ENCODE measurements at regions not wholly inside any gene's neighbourhood (a gene's known extent, or its start where the extent isn't known, plus 50 kb on each side); places are given as distances from the start of the nearest gene placed in this dataset.

DNA sequence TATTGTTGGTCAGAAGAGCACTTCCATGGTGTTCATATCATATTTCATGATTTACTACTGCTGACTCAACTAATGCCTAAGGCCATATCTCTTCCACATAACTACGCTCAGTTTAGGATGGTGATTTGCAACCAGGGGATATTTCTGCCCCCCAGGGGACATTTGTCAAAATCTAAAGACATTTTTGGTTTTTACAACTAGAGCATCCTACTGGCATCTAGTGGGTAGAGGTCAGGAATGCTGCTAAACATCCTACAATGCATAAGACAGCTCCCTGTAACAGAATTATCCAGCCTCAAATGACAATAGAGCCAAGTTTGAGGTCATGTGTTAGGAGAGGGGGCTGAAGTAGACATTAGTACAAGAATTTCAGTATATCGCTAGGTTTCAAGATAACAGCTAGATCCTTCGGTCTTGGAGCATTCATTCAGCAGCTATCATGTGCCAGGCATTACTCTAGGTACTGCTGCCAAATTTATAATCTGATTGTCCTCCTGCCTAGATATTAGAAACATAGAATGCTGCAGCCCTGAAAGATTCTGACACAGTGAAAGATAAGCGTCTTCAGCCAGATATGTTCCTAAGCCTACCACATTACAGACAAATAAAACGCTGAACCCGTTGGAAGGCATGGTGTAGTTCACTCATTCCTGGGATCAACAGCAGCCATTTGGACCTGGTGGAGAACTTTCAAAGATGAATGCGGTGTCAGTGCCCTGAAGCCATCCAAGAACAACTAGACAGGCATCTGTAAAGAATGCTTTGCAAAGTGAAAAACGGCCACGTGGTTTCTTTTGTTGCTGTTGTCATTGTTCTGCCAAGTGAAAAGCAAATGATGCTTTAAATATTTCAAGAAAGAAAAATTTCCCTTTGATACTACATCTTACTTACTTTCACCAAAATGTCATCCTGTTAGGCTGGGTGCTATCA lies 55.5 kb upstream of the FST start:
- TF ChIP-seq, protein P1, sequence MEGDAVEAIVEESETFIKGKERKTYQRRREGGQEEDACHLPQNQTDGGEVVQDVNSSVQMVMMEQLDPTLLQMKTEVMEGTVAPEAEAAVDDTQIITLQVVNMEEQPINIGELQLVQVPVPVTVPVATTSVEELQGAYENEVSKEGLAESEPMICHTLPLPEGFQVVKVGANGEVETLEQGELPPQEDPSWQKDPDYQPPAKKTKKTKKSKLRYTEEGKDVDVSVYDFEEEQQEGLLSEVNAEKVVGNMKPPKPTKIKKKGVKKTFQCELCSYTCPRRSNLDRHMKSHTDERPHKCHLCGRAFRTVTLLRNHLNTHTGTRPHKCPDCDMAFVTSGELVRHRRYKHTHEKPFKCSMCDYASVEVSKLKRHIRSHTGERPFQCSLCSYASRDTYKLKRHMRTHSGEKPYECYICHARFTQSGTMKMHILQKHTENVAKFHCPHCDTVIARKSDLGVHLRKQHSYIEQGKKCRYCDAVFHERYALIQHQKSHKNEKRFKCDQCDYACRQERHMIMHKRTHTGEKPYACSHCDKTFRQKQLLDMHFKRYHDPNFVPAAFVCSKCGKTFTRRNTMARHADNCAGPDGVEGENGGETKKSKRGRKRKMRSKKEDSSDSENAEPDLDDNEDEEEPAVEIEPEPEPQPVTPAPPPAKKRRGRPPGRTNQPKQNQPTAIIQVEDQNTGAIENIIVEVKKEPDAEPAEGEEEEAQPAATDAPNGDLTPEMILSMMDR (IDR thresholded peaks at IDR 0.05): no peak
- no peak for TF ChIP-seq ZFX (IDR thresholded peaks at IDR 0.05; ENCODE audit: borderline replicate concordance)
